ENCODE measurements at regions not wholly inside any gene's neighbourhood (a gene's known extent, or its start where the extent isn't known, plus 50 kb on each side); places are given as distances from the start of the nearest gene placed in this dataset.

DNA sequence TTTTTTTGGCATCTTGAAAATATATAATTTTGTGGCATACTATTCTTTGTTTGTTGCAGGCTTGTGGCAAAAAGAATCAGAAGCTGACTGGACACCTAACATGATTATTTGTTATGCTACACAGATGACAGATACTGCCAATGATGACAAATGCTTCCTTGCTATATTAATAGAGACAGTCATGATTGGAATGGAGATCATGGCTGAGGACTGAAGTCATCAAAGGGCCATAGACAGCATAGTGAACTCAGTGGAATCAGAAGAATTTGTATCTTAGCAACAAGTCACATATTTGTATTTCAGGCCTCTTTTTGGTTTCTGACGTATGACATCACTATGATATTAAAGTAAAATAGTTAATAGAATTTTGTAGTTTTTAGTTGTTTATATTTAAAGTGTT is 1003.8 kb upstream of the DDX18 start:
- BruUV-seq (replicated peaks): no TSS peak
- H3K27me3 ChIP-seq (ENCODE audit: insufficient read depth, low read length): no peaks in the 10 kb centered on the region
- peaks cover 24 to 44% of the 10 kb centered on the region in 2 experiments; a peak in 2 of 4 replicates for H3K9me3 ChIP-seq (ENCODE audit: control insufficient read depth in 1 of 2, insufficient read depth in 1 of 2, low read depth in 1 of 2, low read length in 2 of 2)
- TF ChIP-seq JUND (IDR thresholded peaks at IDR 0.05) (no peak), EGR1 (IDR thresholded peaks at IDR 0.05; ENCODE audit: low read depth) (no peak), ZNF274 (IDR thresholded peaks at IDR 0.05; ENCODE audit: low read depth, low read length) (no peak), POLR2AphosphoS5 (IDR thresholded peaks at IDR 0.05; ENCODE audit: low read depth, low read length) (no peak), CTCF (IDR thresholded peaks at IDR 0.05 in 2 of 3, conservative IDR thresholded peaks at IDR 0.05 in 1 of 3; ENCODE audit: borderline replicate concordance in 1 of 3, insufficient read depth in 1 of 3, low read depth in 2 of 3, low read length in 2 of 3) (no peak), CEBPB (IDR thresholded peaks at IDR 0.05; ENCODE audit: low read depth) (no peak), FOSL1 (IDR thresholded peaks at IDR 0.05; ENCODE audit: low read depth) (no peak), ELF1 (IDR thresholded peaks at IDR 0.05; ENCODE audit: borderline replicate concordance, low read depth) (no peak), EZH2 (IDR thresholded peaks at IDR 0.05) (no peak), REST (IDR thresholded peaks at IDR 0.05; ENCODE audit: low read depth) (no peak), RAD21 (IDR thresholded peaks at IDR 0.05; ENCODE audit: low read depth) (no peak), ZBTB33 (IDR thresholded peaks at IDR 0.05; ENCODE audit: extremely low read depth, insufficient replicate concordance, low read length) (no peak)
- ChIA-PET POLR2A (no interaction called here), CTCF (no interaction called here), RAD21 (ENCODE audit: low non-redundant PET in 1 of 2, low total read pairs in 2 of 2, uncharacterized antibody in 2 of 2, unreplicated experiment in 2 of 2) (no interaction called here)
- DNase-seq (ENCODE audit: low read depth, low spot score) (no peak), ATAC-seq (no peak)
- H3K9me2 ChIP-seq (ENCODE audit: insufficient read depth): no peaks in the 10 kb centered on the region
- no peaks in the 10 kb centered on the region for H3K4me1 ChIP-seq (ENCODE audit: control insufficient read depth in 1 of 2, insufficient read depth in 2 of 2, low read length in 2 of 2)
- no peak overlapping the region for H3K4me2 ChIP-seq (ENCODE audit: low read length)
- H3K27ac ChIP-seq (ENCODE audit: low read depth, low read length): no peak overlapping the region
- H3K9ac ChIP-seq (ENCODE audit: low read length): no peak overlapping the region
- intact Hi-C loops (cut with micrococcal nuclease): no loop called here
- H3K4me3 ChIP-seq (replicated peaks in 1 of 2; ENCODE audit: low read depth in 1 of 2, low read length in 2 of 2): no peak overlapping the region
- no peaks in the 10 kb centered on the region for H3K36me3 ChIP-seq (ENCODE audit: control insufficient read depth in 1 of 2, insufficient read depth in 2 of 2, low read length in 2 of 2)
- no peaks in the 10 kb centered on the region for H4K20me1 ChIP-seq (ENCODE audit: insufficient read depth)
- no peak overlapping the region for H2AFZ ChIP-seq (ENCODE audit: low read depth, low read length, poor library complexity, severe bottlenecking)
- no peaks in the 10 kb centered on the region for H3K79me2 ChIP-seq (ENCODE audit: insufficient read depth, low read length)
